NOMO-1 (cell line): ENCODE measurements at regions not wholly inside any gene's neighbourhood (a gene's known extent, or its start where the extent isn't known, plus 50 kb on each side); places are given as distances from the start of the nearest gene placed in this dataset.
"Not testable (repeated sequence)": the region's sequence is repeated elsewhere in the genome, so short reads cannot be mapped to it uniquely, and the experiment has no call there.

ENCODE experiments used
- DNase-seq, 2 experiments: peaks; one replicate each; lab custom pipeline; 2025; ENCODE audit not compliant: unreplicated experiment in 2 of 2; lab: John Stamatoyannopoulos, UW

GRCh38 chr2:123804126-123804525 lies 221.0 kb upstream of the CNTNAP5 start:
- not testable (repeated sequence) for DNase-seq

DNA sequence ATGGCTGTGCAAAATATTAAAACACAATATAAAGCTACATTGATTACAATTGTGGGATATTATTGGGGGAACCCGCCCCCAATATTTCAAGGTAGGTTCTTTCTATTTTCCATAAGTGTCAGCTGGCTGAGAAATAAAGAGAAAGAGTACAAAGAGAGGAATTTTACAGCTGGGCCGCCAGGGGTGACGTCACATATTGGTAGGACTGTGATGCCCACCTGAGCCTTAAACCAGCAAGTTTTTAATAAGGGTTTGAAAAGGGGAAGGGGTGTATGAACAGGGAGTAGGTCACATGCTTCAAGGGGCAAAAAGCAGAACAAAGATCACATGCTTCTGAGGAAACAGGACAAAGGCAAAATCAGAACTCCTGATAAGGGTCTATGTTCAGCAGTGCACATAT lies 219.3 kb upstream of the CNTNAP5 start:
- DNase-seq = not testable (repeated sequence)

DNA sequence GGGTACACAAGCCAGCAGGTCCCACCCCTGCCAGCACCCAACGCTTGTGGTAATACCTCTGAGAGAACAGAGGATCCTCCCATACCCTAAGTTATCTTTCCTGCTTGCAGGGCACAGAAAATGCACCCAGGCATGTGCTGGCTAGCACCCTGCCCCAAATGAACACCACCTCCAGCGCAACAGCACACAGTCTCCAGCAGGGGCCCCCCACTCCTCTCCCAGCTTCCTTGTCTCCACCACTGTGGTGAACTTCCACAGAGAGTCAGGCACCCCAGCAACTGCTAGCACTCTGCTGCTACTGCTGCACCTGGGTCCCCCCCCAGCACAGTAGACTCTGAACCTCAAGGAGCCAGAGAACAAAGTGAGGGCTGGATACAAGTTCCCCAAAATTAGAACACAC lies 216.8 kb upstream of the CNTNAP5 start:
- no peak for DNase-seq

DNA sequence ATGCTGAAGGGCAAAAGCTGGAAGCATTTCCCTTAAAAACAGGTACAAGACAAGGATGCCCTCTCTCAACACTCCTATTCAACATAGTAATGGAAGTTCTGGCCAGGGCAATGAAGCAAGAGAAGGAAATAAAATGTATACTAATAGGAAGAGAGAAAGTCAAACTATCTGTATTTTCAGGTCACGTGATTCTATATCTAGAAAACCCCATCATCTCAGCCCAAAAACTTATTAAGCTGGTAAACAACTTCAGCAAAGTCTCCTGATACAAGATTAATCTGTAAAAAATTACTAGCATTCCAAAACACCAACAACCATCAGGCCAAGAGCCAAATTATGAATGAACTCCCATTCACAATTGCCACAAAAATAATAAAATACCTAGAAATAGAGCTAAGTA lies 213.2 kb upstream of the CNTNAP5 start:
- no peak for DNase-seq

GRCh38 chr2:123816203-123816602 lies 208.9 kb upstream of the CNTNAP5 start:
- DNase-seq = no peak

DNA sequence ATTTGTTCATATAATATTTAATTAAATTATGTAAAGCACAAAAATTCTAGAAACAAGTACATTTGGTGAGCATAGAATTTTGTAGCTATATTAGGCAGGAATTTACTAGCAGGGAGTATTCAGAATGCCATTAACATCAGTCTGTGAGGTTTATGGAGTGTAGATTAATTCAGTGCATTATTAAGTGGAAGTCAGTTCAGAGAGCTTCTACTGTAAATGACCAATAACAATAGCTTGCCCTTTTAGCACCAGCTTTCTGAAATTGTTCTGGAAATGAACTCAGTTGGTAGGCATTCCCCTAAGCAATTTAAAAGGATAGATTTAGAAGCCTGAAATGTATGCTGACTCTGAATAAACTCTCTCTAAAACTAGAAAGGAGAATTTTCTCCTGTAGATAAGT lies 208.2 kb upstream of the CNTNAP5 start:
- DNase-seq = no peak

- no peak for DNase-seq
These were observed 198.3 kb upstream of the CNTNAP5 start for GRCh38 chr2:123826729-123827271.

DNA sequence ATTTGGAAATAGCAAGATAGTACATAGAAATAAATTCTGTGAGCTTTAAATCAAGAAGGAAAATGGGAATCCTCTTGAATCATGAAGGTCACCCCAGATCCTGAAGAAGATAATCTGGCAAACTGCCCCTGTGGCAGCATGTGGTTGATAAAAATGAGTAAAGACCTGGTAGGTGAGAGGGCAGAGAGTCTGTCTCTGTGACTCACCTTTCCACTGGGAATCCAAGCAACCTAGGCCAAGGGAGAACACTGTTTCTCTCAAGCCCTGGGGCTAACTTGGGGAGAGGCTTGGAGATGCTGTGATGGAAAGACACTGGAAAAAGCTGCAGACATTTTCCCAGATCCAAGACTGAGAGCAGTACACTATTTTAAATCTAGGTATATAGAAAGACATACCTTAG lies 185.8 kb upstream of the CNTNAP5 start:
- no peak for DNase-seq

DNA sequence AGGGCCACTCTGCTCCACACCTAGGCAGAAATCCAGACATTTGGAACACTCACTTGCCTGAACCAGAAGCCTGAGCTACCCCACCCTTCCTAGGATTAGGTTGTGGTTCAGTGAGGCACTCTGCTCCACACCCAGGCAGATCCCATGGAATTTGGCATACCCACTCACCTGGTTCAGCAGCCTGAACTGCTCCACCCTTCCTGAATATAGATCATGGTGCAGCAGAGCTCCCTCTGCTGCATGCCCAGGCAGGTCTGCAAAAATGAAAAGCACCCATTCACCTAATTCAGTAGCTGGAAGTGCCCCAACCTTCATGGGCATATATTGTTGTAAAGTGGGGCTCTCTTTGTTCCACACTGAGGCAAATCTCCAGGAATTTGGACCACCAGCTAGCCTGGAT lies 185.1 kb upstream of the CNTNAP5 start:
- DNase-seq = no peak

GRCh38 chr2:123840574-123840973 lies 184.5 kb upstream of the CNTNAP5 start:
- no peak for DNase-seq

DNA sequence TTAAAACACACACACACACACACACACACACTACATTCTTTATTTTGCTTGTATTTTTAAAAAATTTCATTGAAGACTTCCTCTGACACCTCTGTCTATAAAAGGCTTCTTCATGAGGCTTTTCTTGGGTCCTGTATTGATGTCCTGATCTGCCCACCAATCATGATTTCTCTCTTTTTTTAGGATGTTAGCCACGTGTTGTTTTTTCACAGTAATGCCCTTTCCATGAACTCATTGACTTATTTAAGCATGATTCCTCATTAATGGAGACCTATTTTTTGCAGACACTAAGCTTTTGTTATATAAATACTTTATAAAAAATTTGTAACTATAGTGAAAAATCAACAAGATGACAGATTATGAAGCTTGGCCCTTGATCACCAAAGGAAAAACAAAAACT lies 173.8 kb upstream of the CNTNAP5 start:
- no peak for DNase-seq

- DNase-seq = no peak
These were observed 171.9 kb upstream of the CNTNAP5 start for GRCh38 chr2:123853161-123853560.

- DNase-seq = not testable (repeated sequence)
These were observed 166.1 kb upstream of the CNTNAP5 start for GRCh38 chr2:123859031-123859430.

DNA sequence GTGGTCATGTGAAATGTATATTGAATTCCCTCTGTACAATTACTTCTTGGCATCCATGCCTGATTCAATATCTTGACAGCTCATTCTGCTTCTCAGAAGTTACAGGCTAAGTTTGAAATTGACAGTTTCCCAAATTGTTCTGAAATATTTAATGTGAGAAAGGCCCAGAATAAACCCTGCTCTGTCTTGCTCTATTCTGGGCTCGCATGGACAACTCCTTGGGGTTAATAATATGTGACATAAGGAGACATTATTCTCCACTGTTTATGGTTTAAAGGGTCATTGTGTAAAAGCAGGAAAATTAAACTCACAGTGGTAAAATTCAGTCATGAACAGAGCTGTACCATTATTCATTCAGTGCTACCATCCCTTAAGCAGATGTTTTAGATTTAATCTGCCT lies 160.7 kb upstream of the CNTNAP5 start:
- DNase-seq = no peak

GRCh38 chr2:123870206-123870880 lies 154.7 kb upstream of the CNTNAP5 start:
- no peak for DNase-seq

DNA sequence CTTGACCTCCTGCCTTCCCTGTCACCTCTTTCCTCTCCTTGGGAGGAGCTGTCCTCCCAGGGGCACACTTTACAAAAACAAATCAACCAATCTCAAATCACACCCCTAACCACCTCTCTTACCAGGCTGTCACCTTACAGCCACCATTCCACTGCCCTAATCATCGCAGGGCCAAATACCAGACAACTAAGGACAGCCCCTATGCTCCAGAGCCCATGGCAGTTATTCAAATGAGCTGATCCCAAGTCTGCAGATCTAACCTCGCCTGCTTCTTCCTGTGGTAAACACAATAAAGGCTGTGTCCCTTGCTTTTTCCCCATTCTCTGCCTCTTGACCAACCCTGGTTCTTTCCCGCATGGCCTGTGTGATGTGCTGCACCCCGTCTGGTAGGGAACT lies 154.2 kb upstream of the CNTNAP5 start:
- no peak for DNase-seq

GRCh38 chr2:123890148-123890547 lies 134.9 kb upstream of the CNTNAP5 start:
- no peak for DNase-seq

DNA sequence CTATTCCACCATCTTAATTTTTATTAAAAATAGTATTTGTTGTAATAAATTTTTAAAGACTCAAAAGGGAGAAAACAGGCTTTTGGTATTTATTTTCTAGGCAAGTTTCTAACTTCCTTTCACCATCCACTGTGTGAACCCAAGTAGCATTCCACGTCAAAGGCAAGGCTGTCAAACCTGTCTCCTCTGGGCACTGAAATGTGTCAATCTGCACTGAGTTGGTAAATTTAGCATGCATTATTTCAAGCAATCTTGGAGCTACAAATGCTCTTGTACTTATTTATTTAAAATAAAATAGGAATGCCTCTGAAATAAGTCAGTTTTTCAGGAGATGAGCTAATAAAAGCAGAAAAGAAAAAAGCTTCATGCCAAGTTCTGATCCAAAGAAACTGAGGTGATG lies 130.9 kb upstream of the CNTNAP5 start:
- no peak for DNase-seq

GRCh38 chr2:123895651-123896050 lies 129.4 kb upstream of the CNTNAP5 start:
- no peak for DNase-seq

DNA sequence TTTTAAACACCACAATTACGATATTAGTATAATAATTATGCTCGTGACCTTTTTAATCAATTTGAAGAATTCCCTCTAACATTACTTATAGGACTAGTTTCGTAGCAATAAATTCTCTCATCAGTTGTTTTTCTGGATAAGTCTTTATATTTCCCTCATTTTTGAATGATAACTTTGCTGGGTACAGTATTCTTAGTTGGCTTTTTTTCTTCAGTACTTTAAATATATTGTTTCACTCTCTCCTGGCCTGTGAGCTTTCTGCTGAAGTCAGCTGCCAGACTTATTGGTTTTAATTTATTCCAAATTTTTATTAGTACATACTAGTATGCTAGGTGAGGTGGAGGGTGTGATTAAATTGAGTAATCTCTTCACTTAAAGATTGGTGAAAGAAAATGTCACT lies 123.8 kb upstream of the CNTNAP5 start:
- DNase-seq = no peak

GRCh38 chr2:123906361-123906760 lies 118.7 kb upstream of the CNTNAP5 start:
- DNase-seq = no peak

DNA sequence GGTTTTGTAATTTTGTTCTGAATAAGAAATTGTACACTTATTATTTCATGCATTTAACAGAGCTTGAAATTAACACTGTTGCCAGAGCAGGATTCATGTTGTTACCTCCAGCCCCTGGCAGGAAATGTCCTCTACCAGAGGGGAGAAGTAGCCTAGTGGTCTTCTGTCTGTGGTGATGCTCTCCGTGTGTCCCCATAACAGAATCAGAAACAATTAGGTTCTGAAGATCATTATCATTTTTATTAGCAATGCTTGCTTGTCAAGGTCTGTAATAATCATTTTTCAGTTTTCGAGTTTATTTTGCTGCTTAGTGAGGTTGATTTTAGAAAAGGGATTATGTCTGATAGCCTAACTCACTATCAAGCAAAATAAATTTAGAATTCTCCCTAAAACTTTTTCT lies 116.6 kb upstream of the CNTNAP5 start:
- no peak for DNase-seq

DNA sequence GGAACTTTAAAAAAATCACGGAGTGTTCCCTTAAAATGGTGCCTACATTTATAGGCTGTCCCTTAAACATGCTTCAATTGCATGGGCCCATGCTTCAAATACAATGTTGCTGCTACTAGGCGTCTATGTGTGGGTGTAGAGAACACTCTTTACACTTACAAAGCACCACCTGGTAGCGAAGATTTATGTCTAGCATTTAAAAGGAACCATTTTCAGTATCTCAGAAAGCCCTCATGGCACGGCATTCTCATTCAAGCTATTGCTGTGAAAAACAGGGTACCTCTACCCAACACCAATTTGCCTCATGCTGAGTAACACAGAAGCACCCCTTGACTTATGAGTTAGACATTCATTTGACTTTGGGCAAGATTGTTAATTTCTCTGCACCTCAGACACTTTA lies 112.9 kb upstream of the CNTNAP5 start:
- no peak for DNase-seq
